Stimulated activated CD4-positive, alpha-beta T cell treated with anti-CD3 and anti-CD28 coated beads, Interleukin-15, amount 100 ng/mL, for 1 hour (primary cell): ENCODE measurements at regions not wholly inside any gene's neighbourhood (a gene's known extent, or its start where the extent isn't known, plus 50 kb on each side); places are given as distances from the start of the nearest gene placed in this dataset.

Experiments used
- DNase-seq, 2 donors: peaks; one replicate each; pipeline ENCODE4 v3.0.0-alpha.2; 2020; ENCODE audit warnings: low read depth in 1 of 2, low spot score in 1 of 2

DNA sequence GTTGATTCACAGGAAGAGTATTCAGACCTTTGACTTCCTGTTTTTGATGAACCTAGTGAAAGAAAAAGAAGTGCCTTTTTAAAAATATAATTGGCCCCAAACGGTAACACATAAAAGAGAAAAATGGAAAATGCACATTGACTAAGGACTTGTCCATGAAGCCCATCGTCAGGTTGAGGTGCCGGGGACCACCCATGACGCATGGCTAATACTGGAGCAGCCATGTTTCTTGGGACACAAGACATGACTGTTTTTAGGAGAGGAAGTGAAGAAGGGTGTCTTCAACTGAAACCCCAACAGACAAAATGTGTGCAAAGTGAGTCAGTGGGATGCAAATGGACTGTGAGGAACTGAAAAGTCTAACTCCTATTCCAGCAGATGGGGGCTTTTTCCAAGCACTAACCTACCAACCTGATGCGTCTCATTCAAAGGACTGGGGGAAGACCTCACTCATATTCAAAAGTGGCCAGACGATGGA is 459.4 kb downstream of the FOXO1 start:
- no peak for DNase-seq

DNA sequence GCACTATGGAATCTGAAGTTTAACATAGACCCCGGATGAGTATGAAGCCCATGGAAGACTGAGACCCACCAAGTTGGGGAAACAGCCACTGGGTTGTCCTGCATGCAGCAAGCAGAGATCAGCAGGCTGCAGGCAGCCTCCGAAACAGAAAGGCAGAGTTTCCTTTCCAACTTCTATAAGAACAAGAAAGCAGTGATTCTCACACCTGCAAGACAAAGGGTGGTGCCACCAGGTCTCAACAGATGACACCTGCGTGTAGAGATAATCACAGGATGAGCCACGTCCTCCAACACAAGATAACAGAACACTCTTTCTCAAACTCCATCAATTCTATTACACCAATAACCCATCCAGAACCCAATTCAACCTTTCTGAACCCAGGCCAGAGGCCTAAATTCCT is 457.9 kb downstream of the FOXO1 start:
- DNase-seq, result no peak

DNA sequence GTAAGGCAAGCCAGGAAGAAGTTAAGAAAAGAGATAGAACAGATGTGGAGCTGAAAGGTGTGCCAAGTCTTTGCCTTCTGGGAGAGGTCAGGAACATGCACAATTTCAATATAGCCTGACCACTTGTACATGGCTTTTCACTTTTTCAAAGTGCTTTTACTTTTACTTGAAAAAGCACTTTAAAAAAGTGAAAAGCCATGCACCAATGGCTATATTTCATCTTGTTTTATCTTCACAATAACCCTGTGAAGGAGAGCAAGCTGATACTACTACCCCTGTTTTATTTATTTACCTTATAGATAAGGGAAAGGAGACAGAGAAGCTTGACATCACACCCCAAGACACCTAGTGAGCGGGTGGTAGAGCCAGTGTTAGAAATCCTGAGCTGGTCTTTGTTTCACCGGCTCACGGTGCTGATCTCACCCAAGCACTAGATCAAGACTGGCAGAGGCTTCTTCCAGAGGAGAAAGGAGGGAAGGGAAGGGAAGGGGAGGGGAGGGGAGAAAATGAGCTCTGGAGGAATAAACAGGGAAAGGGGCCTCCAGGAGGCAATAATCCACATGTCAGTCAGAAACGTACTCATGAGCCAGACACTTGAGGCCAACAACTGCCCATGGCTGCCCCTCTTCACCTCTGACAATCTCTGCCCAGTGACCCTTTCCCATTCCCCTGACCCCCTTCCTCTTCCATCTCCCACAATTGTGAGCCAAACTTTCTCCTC is 455.4 kb downstream of the FOXO1 start:
- DNase-seq, result no peak

DNA sequence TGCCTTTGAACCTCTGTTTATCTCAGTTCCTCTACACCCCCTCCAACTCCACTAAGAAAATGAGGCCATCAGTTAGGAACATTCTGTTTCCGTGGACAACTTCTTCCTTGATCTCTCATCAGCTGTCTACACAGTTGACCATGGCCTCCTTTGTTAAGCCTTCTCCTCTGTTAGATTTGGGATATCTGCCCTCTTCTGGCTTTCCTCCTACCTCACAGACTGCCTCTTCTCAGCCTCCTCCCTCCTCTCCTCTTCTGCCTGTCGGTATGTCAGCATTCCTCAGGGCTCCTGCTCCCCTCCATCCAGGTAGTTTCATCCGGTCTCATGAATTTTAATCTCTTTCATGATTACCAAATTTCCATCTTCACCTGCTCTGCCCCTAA is 454.9 kb downstream of the FOXO1 start:
- DNase-seq, result no peak

DNA sequence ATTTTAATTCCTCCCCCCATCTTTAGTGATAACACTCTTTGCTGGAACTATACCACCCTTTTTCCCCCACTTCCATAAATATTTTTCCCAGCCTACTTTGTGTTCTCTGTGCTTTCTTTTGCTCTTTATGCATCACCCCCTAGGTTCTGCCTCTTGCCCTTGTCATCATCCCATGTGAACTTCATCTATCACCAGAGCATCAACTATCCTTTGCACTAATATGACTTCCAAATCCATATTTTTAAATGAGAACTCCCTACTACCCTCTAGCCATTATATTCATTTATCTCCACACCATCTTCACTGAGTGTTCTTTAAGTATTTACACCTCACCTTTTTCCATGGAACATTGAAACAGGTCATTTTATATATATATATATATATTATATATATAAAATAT is 452.7 kb downstream of the FOXO1 start:
- no peak for DNase-seq

DNA sequence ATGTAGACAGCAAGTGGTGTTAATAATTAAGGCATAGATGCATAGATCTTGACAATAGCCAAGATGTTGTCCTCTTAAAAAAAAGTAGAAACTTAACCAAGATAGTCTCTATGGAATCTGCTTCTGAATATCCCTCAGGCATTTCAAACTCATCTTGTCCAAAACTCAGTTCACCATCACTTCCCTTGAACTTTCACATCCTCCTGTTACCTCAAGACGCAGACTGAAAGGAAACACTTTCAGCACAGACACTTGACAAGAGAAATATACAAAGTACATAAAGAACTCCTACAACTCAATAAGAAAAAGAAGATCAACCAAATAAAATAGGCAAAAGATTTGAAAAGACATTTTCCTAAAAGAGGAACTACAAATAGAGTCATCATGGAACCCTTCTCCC is 451.1 kb downstream of the FOXO1 start:
- no peak for DNase-seq

DNA sequence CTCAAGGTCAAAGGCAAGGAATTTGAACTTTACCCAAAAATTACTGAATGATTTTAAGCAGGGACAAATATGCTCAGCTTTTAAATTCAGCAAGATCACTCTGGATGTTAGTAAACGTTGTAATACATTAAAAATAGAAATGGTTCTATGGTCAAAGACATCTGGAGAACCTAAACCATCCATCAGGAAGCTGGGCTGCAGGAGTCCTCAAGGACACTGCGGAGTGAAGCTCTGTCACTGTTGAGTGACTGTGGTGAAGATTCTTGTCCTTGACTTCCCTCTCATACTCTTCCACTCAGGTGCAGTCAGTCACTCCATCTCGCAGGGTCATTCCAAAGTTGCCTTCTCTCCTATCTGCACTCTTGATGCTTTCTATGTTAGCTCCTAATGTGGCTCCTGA is 450.7 kb downstream of the FOXO1 start:
- no peak for DNase-seq

DNA sequence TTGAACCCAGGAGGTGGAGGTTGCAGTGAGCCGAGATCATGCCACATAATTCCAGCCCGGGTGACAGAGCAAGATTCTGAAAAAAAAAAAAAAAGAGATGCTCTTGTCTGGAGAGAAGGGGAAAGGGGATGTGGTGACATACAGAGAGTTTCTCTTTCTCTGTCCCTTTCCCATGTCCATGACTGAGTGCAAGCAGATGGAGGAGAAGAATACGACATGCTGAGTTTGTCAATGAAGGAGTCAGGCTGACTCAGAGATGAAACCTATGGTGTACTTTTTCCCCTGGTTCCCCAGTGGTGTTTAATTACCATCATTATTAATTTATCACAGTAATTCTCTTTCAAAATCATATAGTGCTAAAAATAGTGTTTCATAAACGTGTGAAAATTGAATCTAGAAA is 448.8 kb downstream of the FOXO1 start:
- no peak for DNase-seq

DNA sequence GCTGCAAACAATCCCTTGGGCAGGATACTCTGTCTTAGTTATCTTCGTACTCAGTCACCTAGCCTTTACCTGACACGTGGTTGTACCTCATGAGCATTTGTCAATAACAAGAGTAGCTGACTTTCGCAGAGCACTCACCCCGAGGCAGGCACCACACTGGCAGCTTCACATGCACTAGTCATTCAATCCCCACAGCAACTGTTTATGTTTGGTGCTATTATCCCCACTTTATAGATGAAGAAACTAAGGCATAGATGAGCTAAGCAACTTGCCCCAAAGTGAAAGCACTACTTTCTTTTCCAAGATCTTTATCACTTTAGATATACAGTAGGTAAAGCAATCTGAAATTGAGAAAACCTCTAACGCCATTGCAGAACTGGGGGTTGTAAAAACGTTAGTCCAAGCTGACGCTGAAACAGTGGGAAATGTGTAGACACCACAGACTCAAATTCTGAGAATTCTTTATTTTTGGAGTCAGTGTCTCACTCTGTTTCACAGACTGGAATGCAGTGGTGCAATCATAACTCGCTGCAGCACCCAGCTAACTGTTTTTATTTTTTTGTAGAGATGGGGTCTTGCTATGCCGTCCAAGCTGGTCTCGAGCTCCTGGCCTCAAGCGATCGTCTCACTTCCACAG is 446.0 kb downstream of the FOXO1 start:
- DNase-seq, result no peak

DNA sequence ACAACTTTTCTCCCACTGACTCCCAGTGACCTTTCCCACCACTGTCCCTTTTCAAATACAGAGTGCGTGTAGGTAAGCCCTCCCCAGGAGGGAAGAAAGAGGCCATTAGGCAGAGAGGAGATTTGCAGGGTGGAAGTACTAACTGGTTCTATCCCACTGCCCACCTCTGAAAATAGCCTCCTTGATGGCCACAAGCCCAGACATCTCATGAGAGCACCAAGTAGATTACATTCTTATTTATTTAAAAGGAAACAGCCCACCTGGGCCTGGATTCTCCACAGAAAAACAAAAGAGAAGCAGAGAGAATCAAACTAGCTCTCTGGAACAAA is 445.3 kb downstream of the FOXO1 start:
- no peak for DNase-seq

DNA sequence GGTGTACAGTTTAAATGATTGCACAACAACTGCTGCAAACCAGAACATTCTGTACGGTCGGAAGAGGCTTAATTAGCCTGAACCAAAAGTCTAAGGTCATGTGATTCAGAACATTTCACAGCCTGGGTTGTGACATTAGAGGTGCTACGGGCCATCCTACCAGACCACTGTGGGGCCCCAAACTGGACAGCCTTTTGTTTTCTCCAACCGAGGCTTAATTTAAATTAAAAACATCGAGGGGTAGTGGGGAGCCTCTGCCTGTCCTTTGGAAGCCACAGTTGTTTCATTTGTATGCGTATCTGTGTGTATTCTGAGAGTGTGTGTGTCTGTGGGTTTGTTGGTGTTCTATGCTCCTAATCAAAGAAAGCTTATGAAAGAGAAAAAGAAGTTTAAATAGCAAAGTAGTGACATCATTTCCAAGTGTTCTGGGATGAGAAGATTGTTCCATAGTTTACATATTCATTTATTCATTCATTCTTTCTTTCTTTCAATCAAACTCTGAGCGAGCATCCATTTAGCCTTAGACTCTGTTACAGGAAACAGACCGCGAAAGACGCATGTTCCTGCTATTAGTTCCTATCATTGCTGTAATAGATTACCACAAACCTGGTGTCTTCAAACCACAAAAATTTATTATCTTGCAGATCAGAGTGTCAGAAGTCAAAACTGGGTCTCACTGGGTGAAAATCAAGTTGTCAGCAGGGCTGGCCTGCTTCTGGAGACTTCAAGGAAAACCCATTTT is 444.8 kb downstream of the FOXO1 start:
- DNase-seq, result no peak

DNA sequence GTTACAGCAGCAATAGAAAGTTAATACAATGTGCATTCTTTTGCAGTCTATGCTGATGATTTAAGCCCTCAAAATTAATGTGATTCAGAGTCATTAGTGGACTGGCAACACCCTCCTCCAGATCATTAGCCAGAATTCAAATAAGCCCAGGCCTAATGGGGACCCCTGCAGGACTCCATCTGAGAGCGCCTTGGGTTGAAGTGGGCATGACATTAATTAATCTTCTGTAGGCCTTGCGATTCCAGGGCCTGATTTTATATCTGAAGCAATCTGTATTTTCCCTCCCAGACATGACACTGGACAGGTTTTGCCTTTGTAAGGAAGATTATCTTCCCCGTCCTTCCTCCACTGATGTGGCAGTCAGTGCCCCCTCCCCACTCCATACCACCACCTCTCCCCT is 442.9 kb downstream of the FOXO1 start:
- no peak for DNase-seq

DNA sequence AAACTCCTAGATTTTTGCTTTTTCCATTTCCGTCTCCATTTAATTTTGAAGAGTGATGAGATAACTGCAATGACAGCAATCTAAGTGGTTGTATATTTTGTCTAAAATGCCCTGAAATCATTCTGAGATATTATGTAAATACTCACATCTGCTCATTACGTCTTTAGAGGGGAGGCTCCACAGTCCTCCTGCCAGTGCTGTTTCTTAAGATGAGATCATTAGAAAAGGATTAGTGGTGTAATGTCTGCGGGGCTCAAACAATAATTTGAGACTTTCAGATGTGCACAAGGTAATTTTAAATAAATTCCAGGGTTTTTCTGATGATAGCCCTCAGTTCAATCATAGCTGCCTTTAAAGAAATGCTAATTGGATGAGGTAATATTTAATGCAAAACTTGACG is 437.9 kb downstream of the FOXO1 start:
- no peak for DNase-seq

DNA sequence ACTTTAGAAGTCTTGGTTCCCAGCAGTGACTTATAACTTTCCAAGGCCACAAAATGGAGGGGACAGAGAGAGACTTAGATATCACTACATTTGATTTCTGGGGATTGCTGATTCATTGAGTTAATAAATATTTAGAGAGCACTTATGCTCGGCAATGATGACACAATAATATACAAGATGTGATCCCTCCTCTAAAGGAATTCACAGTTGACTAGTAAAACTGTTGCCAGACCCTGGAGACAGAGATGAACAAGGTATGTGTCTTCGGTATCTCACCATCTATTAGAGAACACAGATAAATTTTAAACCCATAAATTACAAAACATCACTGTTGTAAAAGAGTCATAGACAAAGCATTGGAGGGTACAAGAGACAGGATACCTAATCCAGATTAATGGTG is 437.5 kb downstream of the FOXO1 start:
- DNase-seq, result no peak

DNA sequence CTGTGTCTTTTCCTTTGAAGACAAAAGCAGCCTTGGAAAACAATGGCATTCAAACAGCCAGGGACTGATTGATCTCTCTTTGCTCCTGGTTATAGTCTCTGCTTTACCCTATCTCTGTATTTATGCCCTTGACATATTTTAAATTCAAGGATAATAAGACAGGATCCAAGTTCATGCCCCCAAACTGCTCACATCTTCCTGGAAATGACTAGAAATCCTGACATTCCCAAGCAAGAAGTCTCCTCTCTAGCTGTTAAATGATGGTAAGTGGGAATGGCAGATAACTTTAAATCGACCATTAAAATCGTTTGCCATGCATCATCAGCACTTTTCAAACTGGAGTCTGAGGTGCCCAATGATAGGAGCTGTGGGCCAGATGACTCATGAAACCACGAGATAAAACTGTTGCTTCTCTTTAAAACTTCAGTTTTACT is 435.6 kb downstream of the FOXO1 start:
- DNase-seq, result no peak

DNA sequence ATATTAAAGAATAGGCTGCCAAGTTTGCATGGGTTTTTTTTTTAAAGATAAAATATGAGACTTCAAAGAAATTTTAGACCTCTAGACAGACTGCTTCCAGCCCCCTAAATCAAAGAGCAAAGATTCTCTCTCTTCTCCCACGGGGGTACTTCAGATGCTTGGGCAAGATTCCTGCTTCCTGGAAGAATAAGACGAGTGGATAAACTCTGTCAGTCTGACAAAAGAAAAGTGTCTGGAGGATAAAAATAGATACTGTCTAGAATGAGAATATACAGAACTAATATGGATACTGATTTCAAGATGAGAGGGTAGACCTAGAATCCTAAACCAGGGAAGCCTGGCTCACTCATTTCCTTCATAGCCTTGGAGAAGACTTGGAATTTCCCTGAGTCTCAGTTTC is 435.1 kb downstream of the FOXO1 start:
- no peak for DNase-seq

DNA sequence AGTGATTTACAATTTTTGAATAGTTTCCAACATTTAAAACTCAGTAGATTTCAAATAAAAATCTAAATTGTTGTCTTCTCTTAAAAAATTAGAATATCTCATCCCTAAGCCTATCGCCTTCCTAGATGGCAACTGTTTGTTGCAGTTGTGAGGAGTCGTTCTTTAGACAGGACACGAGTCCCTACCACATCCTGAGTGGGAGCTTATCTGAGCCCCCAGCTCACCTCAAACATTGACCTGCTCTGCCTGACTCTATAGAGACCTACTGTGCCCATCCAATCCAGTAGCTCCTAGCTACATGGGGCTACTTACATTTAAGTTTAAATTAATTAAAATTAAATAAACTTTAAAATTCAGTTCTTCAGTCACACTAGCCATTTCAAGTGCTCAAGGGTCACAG is 434.7 kb downstream of the FOXO1 start:
- no peak for DNase-seq

DNA sequence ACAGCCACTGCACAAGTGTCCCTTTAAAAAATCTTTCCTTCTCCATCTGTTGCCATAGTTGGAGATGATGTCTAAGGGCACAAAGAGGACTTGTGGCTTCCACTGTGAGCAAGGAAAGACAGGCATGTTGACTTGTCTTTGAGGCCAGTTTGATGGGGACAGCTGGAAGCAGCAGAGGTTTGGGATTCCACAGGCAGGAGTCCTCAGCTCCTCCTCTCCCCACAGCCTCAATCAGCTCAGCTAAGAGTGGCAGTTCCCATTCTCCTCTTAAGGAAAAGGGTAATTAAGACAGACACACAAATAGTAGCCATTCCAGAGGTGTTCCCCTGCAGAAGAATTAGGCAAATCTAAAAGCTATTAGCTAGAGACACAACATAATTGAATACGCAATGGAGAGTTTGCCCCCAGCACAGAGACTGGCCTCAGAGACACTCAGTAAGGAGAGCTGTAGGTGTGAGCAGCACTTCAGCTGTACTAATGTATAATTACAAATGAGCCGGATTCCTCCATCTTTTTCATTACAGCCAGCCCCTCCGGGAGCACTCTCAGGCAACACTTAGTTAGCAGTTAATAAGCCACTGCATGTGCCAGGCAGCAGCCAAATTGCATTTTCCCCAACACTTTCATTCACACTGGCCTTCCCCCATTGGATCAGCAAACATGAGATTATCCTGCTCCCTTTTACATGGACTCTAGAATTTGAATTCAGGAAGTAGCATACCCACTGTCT is 434.0 kb downstream of the FOXO1 start:
- DNase-seq, result no peak

DNA sequence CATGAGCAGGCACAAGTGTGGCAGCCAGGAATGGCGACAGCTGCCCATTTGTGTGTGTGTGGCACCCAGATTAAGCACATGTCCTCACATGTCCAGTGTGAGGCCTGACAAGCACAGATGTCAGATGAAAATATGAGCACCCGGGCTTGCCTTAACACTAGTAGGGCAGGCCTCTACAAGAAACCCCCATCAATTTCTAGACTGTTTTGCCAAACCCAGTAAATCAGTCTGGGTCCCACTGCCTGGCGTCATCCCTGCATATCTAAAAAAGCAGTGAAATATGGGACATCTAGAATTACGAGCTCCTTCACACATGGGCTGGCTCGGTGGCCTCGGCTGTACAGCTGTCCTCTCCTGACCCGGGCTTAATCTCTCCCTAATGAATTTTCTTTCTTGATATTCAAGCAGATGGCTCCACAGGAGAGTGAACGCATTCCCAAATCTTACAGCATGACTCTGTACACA is 432.7 kb downstream of the FOXO1 start:
- no peak for DNase-seq

DNA sequence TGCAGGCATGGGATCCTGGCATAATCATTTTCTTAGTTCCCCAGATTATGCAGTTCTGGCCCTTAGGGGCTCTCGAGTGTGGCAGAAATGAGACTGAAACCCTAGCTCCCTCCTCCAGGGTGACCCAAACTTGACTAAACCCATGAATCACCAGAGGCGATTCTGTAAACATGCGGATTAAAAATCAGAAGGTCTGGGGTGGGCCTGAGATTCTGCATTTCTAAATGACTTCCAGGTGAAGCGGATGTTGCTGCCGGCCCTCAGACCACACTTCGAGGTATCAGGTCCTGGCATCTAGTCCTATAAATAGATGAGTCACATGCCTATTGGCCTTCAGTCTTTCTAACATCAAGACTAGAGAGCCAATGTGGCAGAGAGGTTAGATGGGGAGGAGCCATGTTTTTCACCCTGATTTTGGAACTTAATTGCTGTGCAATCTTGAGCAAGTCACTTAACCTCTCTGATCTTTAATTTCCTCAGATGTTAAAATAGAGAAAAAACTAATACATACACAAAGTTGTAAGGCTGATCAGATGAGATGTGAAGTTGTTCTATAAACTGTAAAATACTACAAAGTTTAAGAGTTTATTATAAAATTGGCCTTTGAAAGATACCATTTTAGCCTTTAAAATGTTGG is 431.2 kb downstream of the FOXO1 start:
- no peak for DNase-seq

DNA sequence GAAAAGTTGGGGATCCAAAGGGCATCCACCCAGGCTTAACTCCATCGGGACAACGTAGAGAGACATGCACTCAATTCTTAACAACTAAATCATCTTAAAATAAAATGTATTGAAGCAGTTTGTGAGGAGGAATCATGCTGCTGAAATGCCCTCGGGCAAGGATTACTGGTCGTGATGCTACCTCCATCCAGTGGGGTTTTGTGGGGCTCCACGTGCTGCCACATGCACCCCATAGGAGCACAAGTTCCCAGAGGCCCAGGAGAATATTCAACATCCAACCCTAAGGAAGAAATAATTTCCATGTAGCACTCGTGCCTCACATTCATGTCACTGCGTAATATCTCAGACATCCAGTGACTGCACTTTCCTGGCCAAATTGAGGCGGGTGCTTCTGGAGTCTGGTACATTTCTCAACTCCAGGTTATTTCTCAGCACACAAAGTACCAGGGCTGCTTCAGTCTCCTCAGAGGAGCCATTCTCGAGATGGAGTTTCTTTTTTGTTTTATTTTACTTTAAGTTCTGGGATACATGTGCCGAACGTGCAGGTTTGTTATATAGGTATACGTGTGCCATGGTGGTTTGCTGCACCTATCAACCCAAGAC is 429.8 kb downstream of the FOXO1 start:
- no peak for DNase-seq
